Keratinocyte (primary cell): ENCODE measurements at regions not wholly inside any gene's neighbourhood (a gene's known extent, or its start where the extent isn't known, plus 50 kb on each side); places are given as distances from the start of the nearest gene placed in this dataset.

Experiments
- DNase-seq: peaks from one replicate; pipeline ENCODE4 v3.0.0-alpha.2; 2011; ENCODE audit warnings: low read depth, missing footprints, low spot score
- FAIRE-seq: peaks from 2 replicates; lab custom pipeline; 2011; peaks lifted over from hg19 to GRCh38; lab: Jason Lieb, UNC
- H2AFZ ChIP-seq: 2 replicates; pipeline ENCODE4 v1.6.0; 2012; ENCODE audit warnings: low read length, control low read depth, inconsistent platforms; ENCODE audit not compliant: control insufficient read depth
- H3K27ac ChIP-seq: 2 replicates; pipeline ENCODE4 v1.5.1; 2011; ENCODE audit warnings: low read length; ENCODE audit not compliant: control insufficient read depth, insufficient read depth
- H3K27me3 ChIP-seq: 3 replicates; pipeline ENCODE4 v1.6.0; 2011; ENCODE audit warnings: low read length; ENCODE audit not compliant: control insufficient read depth, insufficient read depth; ENCODE audit errors: extremely low read depth
- H3K36me3 ChIP-seq, 2 experiments: 2 replicates in 1 of 2; 3 replicates in 1 of 2; pipeline ENCODE4 v1.5.1; 2011; ENCODE audit warnings: low read length in 2 of 2, mild to moderate bottlenecking in 1 of 2; ENCODE audit not compliant: control insufficient read depth in 2 of 2, insufficient read depth in 2 of 2; ENCODE audit errors: extremely low read depth in 1 of 2
- H3K4me1 ChIP-seq: 3 replicates; pipeline ENCODE4 v1.5.1; 2011; ENCODE audit warnings: low read length; ENCODE audit not compliant: control insufficient read depth, insufficient read depth; ENCODE audit errors: extremely low read depth
- H3K4me2 ChIP-seq: 3 replicates; pipeline ENCODE4 v1.6.0; 2011; ENCODE audit warnings: low read depth, low read length; ENCODE audit not compliant: control insufficient read depth, insufficient read depth; ENCODE audit errors: extremely low read depth
- H3K4me3 ChIP-seq, 3 experiments: fragments of 200-600 bp in 1 of 3; sonication (generic) in 1 of 3; 2 replicates in 2 of 3; 3 replicates in 1 of 3; pipeline ENCODE4 v1.5.1; 2011 to 2016; ENCODE audit warnings: low read length in 3 of 3, mild to moderate bottlenecking in 3 of 3, control low read depth in 2 of 3, inconsistent platforms in 1 of 3, low read depth in 1 of 3, mixed read lengths in 1 of 3, mixed run types in 1 of 3, moderate library complexity in 1 of 3; ENCODE audit not compliant: control insufficient read depth in 2 of 3, insufficient read depth in 2 of 3; ENCODE audit errors: extremely low read depth in 1 of 3
- H3K79me2 ChIP-seq: 2 replicates; pipeline ENCODE4 v1.6.0; 2012; ENCODE audit warnings: low read length; ENCODE audit not compliant: control insufficient read depth, insufficient read depth
- H3K9ac ChIP-seq: 3 replicates; pipeline ENCODE4 v1.6.0; 2011; ENCODE audit warnings: low read length; ENCODE audit not compliant: control insufficient read depth, insufficient read depth; ENCODE audit errors: extremely low read depth
- H3K9me1 ChIP-seq: 3 replicates; pipeline ENCODE4 v1.6.0; 2011; ENCODE audit warnings: low read length; ENCODE audit not compliant: control insufficient read depth, insufficient read depth; ENCODE audit errors: extremely low read depth
- H3K9me3 ChIP-seq: 2 replicates; pipeline ENCODE4 v1.5.1; 2012; ENCODE audit warnings: low read depth, low read length; ENCODE audit not compliant: control insufficient read depth
- H4K20me1 ChIP-seq: 3 replicates; pipeline ENCODE4 v1.6.0; 2011; ENCODE audit warnings: low read length; ENCODE audit not compliant: control insufficient read depth, insufficient read depth; ENCODE audit errors: extremely low read depth
- CTCF ChIP-seq, 3 experiments: IDR thresholded peaks in 1 of 3; conservative IDR thresholded peaks in 1 of 3; optimal IDR thresholded peaks in 1 of 3; 2 replicates in 2 of 3; 3 replicates in 1 of 3; pipeline versions ENCODE3 to v1.5.1; 2011; ENCODE audit warnings: low read length in 3 of 3, mild to moderate bottlenecking in 3 of 3, moderate library complexity in 2 of 3, control low read depth in 1 of 3, inconsistent platforms in 1 of 3; ENCODE audit not compliant: insufficient read depth in 2 of 3; ENCODE audit errors: extremely low read depth in 1 of 3
- EZH2 ChIP-seq: IDR thresholded peaks from one replicate; pipeline ENCODE4 v1.6.1; 2012; ENCODE audit warnings: inconsistent platforms, mild to moderate bottlenecking, low read length, moderate library complexity
- dilution Hi-C: fragments of 300-500 bp; cut with MboI; formaldehyde crosslinking; loops from one replicate; pipeline ENCODE4 v1.7.0; 2020; ENCODE audit warnings: low sequenced_read_pairs; ENCODE audit not compliant: extremely low pct_ligation_motif_present

- Histone ChIP-seq H3K4me3 (no peak overlapping the region), H3K9ac (no peak overlapping the region), H3K9me1 (no peaks in the 10 kb centered on the region), H4K20me1 (no peaks in the 10 kb centered on the region), H3K36me3 (no peaks in the 10 kb centered on the region), H3K4me1 (no peaks in the 10 kb centered on the region), H3K79me2 (no peaks in the 10 kb centered on the region), H3K27me3 (no peaks in the 10 kb centered on the region), H2AFZ (no peak overlapping the region), H3K4me2 (no peak overlapping the region), H3K9me3 (no peaks in the 10 kb centered on the region), H3K27ac (no peak overlapping the region)
- no peak for TF ChIP-seq EZH2
- TF ChIP-seq CTCF (optimal IDR thresholded peaks at IDR 0.05 in 1 of 3, IDR thresholded peaks at IDR 0.05 in 1 of 3, conservative IDR thresholded peaks at IDR 0.05 in 1 of 3; ENCODE audit: extremely low read depth in 1 of 3, insufficient read depth in 2 of 3, low read length in 3 of 3) = no peak
- dilution Hi-C loops = no loop called here
- DNase-seq (no peak), FAIRE-seq (no peak)
These were observed 107.4 kb upstream of the CDH11 start for GRCh38 chr16:65229191-65229662.

GRCh38 chr16:65227150-65227835 is 105.4 kb upstream of the CDH11 start:
- Histone ChIP-seq H4K20me1 (no peaks in the 10 kb centered on the region), H3K4me2 (no peak overlapping the region), H2AFZ (no peak overlapping the region), H3K79me2 (no peaks in the 10 kb centered on the region), H3K27ac (no peak overlapping the region), H3K9ac (no peak overlapping the region), H3K4me3 (no peak overlapping the region), H3K4me1 (no peaks in the 10 kb centered on the region), H3K36me3 (no peaks in the 10 kb centered on the region), H3K9me1 (no peaks in the 10 kb centered on the region), H3K27me3 (no peaks in the 10 kb centered on the region), H3K9me3 (no peaks in the 10 kb centered on the region)
- FAIRE-seq = no peak
- no peak for DNase-seq
- dilution Hi-C loops = no loop called here
- TF ChIP-seq EZH2 (no peak), CTCF (optimal IDR thresholded peaks at IDR 0.05 in 1 of 3, IDR thresholded peaks at IDR 0.05 in 1 of 3, conservative IDR thresholded peaks at IDR 0.05 in 1 of 3; ENCODE audit: extremely low read depth in 1 of 3, insufficient read depth in 2 of 3, low read length in 3 of 3) (no peak)
